Trophoblast cell (in vitro differentiated cells and primary cell): ENCODE measurements at regions not wholly inside any gene's neighbourhood (a gene's known extent, or its start where the extent isn't known, plus 50 kb on each side); places are given as distances from the start of the nearest gene placed in this dataset.

Source experiments
- DNase-seq, 2 donors: peaks; one replicate each; pipeline ENCODE4 v3.0.0-alpha.2; 2016
- H2AFZ ChIP-seq: 2 replicates; pipeline ENCODE4 v1.6.1; 2013; ENCODE audit warnings: low read length, moderate library complexity, mild to moderate bottlenecking; ENCODE audit not compliant: insufficient read depth, poor library complexity
- H2AK5ac ChIP-seq: 2 replicates; pipeline ENCODE4 v1.6.1; 2013; ENCODE audit warnings: mild to moderate bottlenecking, low read length
- H2BK120ac ChIP-seq: 2 replicates; pipeline ENCODE4 v1.6.1; 2013; ENCODE audit warnings: low read length, mild to moderate bottlenecking, moderate library complexity; ENCODE audit not compliant: insufficient read depth, poor library complexity
- H2BK12ac ChIP-seq: 2 replicates; pipeline ENCODE4 v1.6.1; 2013; ENCODE audit warnings: mild to moderate bottlenecking, low read length, moderate library complexity
- H2BK5ac ChIP-seq: 2 replicates; pipeline ENCODE4 v1.6.1; 2013; ENCODE audit warnings: low read length, low read depth, moderate library complexity, mild to moderate bottlenecking; ENCODE audit not compliant: poor library complexity
- H3K14ac ChIP-seq: 2 replicates; pipeline ENCODE4 v1.6.1; 2013; ENCODE audit warnings: mild to moderate bottlenecking, low read length
- H3K18ac ChIP-seq: 2 replicates; pipeline ENCODE4 v1.6.1; 2013; ENCODE audit warnings: mild to moderate bottlenecking, low read length
- H3K23ac ChIP-seq: 2 replicates; pipeline ENCODE4 v1.6.1; 2013; ENCODE audit warnings: low read length
- H3K27ac ChIP-seq: 2 replicates; pipeline ENCODE4 v1.5.1; 2013; ENCODE audit warnings: low read depth, mild to moderate bottlenecking, inconsistent platforms, low read length, moderate library complexity
- H3K27me3 ChIP-seq: 2 replicates; pipeline ENCODE4 v1.6.1; 2013; ENCODE audit warnings: inconsistent platforms, mild to moderate bottlenecking, low read length, moderate library complexity; ENCODE audit not compliant: insufficient read depth
- H3K36me3 ChIP-seq, 2 experiments: 1 replicate in 1 of 2; 2 replicates in 1 of 2; pipeline ENCODE4 v1.6.1; 2013; ENCODE audit warnings: low read length in 2 of 2, mild to moderate bottlenecking in 2 of 2, moderate library complexity in 1 of 2; ENCODE audit not compliant: insufficient read depth in 2 of 2, control insufficient read depth in 1 of 2
- H3K4ac ChIP-seq: 2 replicates; pipeline ENCODE4 v1.6.1; 2013; ENCODE audit warnings: low read depth, mild to moderate bottlenecking, low read length, moderate library complexity
- H3K4me1 ChIP-seq, 2 experiments: 1 replicate in 1 of 2; 2 replicates in 1 of 2; pipeline ENCODE4 v1.6.1; 2013; ENCODE audit warnings: low read length in 2 of 2, mild to moderate bottlenecking in 2 of 2, moderate library complexity in 1 of 2; ENCODE audit not compliant: insufficient read depth in 2 of 2, control insufficient read depth in 1 of 2
- H3K4me2 ChIP-seq: 2 replicates; pipeline ENCODE4 v1.6.1; 2013; ENCODE audit warnings: inconsistent platforms, mild to moderate bottlenecking, low read length, moderate library complexity
- H3K4me3 ChIP-seq: 2 replicates; pipeline ENCODE4 v1.5.1; 2013; ENCODE audit warnings: mild to moderate bottlenecking, low read depth, low read length, inconsistent platforms
- H3K79me1 ChIP-seq: one replicate; pipeline ENCODE4 v1.6.1; 2013; ENCODE audit warnings: low read length
- H3K79me2 ChIP-seq: 2 replicates; pipeline ENCODE4 v1.6.1; 2013; ENCODE audit warnings: low read length, mild to moderate bottlenecking; ENCODE audit not compliant: control insufficient read depth, insufficient read depth, poor library complexity
- H3K9ac ChIP-seq: 2 replicates; pipeline ENCODE4 v1.6.1; 2013; ENCODE audit warnings: mild to moderate bottlenecking, low read length
- H3K9me3 ChIP-seq: 2 replicates; pipeline ENCODE4 v1.6.1; 2013; ENCODE audit warnings: low read depth, mild to moderate bottlenecking, control low read depth, inconsistent platforms, low read length; ENCODE audit not compliant: insufficient read depth
- H4K12ac ChIP-seq: 2 replicates; pipeline ENCODE4 v1.6.1; 2013; ENCODE audit warnings: low read depth, mild to moderate bottlenecking, low read length, moderate library complexity
- H4K8ac ChIP-seq: 2 replicates; pipeline ENCODE4 v1.6.1; 2013; ENCODE audit warnings: low read depth, mild to moderate bottlenecking, low read length, moderate library complexity
- H4K91ac ChIP-seq: one replicate; pipeline ENCODE4 v1.6.1; 2013; ENCODE audit warnings: low read depth, mild to moderate bottlenecking, low read length, moderate library complexity
- WGBS: extraction: QIAGEN DNeasy Blood & Tissue Kit; methylation state at CpG from one replicate; pipeline ENCODE4 v1.1.7; 2013; ENCODE audit warnings: missing lambda C conversion rate; ENCODE audit not compliant: insufficient read length, insufficient coverage; ENCODE audit errors: extremely low coverage; 5-methylcytosine and 5-hydroxymethylcytosine counted together

DNA sequence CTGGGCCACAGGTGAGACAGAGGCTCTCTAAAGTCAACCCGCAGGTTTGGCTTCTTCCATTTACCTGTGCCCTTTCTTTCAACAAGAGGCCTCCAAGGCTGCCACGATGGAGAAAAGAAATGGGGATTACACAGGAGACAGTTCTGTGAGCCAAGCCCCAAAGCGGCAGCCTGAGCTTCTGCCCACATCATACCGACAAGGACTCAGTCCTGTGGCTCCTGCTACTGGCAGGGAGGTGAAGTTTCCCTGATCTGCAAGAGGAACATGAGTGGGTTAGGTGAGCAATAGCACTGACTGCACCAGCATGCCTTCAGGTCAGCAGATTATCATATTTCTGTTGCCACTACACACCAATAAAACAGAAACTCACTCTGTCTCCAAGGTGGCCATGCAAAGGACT is 800.0 kb downstream of the KCNJ18 start:
- WGBS: no CpG with 5 or more reads among the region's 4 CpGs
- no peak overlapping the region for H3K4me2 ChIP-seq
- H4K8ac ChIP-seq: no peak overlapping the region
- no peak for DNase-seq
- no peaks in the 10 kb centered on the region for H3K27me3 ChIP-seq
- H3K4ac ChIP-seq: no peak overlapping the region
- no peak overlapping the region for H3K14ac ChIP-seq
- H3K79me1 ChIP-seq: no peaks in the 10 kb centered on the region
- no peak overlapping the region for H2BK5ac ChIP-seq
- no peak overlapping the region for H4K12ac ChIP-seq
- H3K36me3 ChIP-seq: peaks cover 0 to 1% of the 10 kb centered on the region in 2 experiments
- no peak overlapping the region for H3K27ac ChIP-seq
- H2AK5ac ChIP-seq: no peak overlapping the region
- H3K9me3 ChIP-seq: peaks cover 41% of the 10 kb centered on the region
- no peak overlapping the region for H3K9ac ChIP-seq
- no peak overlapping the region for H4K91ac ChIP-seq
- H3K18ac ChIP-seq: no peak overlapping the region
- H2BK120ac ChIP-seq: no peak overlapping the region
- no peak overlapping the region for H2AFZ ChIP-seq
- H3K23ac ChIP-seq: no peak overlapping the region
- H3K79me2 ChIP-seq: no peaks in the 10 kb centered on the region
- H3K4me3 ChIP-seq: no peak overlapping the region
- H2BK12ac ChIP-seq: no peak overlapping the region
- no peaks in the 10 kb centered on the region for H3K4me1 ChIP-seq

DNA sequence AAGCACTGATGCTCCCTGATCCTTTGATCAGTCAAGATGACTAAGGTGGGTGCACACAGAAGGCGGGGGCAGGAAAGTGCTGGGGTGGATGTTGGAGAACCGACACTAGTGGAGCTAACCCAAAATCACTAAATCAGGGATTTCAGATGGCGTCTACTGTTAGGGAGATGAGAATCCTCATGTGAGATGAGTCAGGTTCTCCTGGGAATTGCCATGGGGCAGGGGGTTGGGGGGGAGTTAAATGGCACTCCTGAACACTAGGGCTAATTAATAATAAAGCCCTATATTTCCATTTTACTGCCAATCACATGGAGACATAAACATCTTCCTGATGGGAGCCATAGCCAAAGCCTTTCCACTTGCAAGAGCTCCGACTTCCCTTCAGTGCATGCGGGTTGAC is 804.1 kb downstream of the KCNJ18 start:
- no CpG with 5 or more reads among the region's 5 CpGs for WGBS
- Histone ChIP-seq H4K8ac (no peak overlapping the region), H2AFZ (no peak overlapping the region), H2AK5ac (no peak overlapping the region), H2BK120ac (no peak overlapping the region), H3K4me3 (no peak overlapping the region), H3K23ac (no peak overlapping the region), H3K4me1 (no peaks in the 10 kb centered on the region), H3K18ac (no peak overlapping the region), H3K79me1 (no peaks in the 10 kb centered on the region), H4K91ac (no peak overlapping the region), H3K9ac (no peak overlapping the region), H3K4ac (no peak overlapping the region), H2BK5ac (no peak overlapping the region), H3K27me3 (no peaks in the 10 kb centered on the region), H3K36me3 (peaks cover 0 to 1% of the 10 kb centered on the region in 2 experiments), H3K4me2 (no peak overlapping the region), H3K9me3 (peaks cover 20% of the 10 kb centered on the region), H3K27ac (no peak overlapping the region), H3K14ac (no peak overlapping the region), H3K79me2 (no peaks in the 10 kb centered on the region), H2BK12ac (no peak overlapping the region), H4K12ac (no peak overlapping the region)
- no peak for DNase-seq

DNA sequence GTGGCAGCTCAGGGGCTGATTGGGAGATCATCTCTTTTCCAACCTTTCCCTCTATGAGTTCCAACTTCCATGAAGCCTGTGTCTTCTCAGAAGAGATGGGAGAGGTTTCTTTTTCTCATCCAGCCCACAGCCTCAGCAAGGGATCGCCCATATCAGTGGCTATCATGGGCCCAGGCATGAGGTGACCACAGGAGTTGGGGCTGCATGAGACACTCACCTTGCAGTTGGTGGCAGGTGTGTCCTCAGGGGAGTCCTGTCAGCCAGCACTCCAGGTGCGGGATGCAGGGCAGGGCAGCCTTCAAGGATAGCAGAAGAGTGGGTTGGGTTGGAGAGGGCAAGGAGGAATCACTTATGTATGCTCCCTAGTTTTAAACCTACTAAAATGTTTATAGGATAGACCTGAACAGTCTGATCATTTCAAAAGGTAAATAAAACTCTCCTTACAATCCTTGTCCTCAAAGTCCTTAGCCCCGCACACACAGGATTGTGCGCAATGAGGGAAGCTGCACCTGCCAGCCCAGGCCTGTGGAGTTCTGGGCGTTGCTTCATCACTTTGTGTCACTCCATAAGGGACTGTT is 811.1 kb downstream of the KCNJ18 start:
- H3K79me1 ChIP-seq: no peaks in the 10 kb centered on the region
- H2BK5ac ChIP-seq: no peak overlapping the region
- H2BK120ac ChIP-seq: no peak overlapping the region
- no peak overlapping the region for H4K91ac ChIP-seq
- H3K27me3 ChIP-seq: no peaks in the 10 kb centered on the region
- no peak for DNase-seq
- no CpG with 5 or more reads among the region's 5 CpGs for WGBS
- H3K4me1 ChIP-seq: no peaks in the 10 kb centered on the region
- no peak overlapping the region for H3K27ac ChIP-seq
- no peak overlapping the region for H3K9ac ChIP-seq
- no peak overlapping the region for H3K18ac ChIP-seq
- no peak overlapping the region for H4K8ac ChIP-seq
- peaks cover 46% of the 10 kb centered on the region for H3K9me3 ChIP-seq
- H2AK5ac ChIP-seq: no peak overlapping the region
- no peaks in the 10 kb centered on the region for H3K79me2 ChIP-seq
- no peak overlapping the region for H3K14ac ChIP-seq
- H2BK12ac ChIP-seq: no peak overlapping the region
- no peak overlapping the region for H3K23ac ChIP-seq
- H3K4me3 ChIP-seq: no peak overlapping the region
- no peak overlapping the region for H2AFZ ChIP-seq
- no peak overlapping the region for H3K4me2 ChIP-seq
- no peak overlapping the region for H4K12ac ChIP-seq
- no peak overlapping the region for H3K4ac ChIP-seq
- H3K36me3 ChIP-seq: no peaks in the 10 kb centered on the region

DNA sequence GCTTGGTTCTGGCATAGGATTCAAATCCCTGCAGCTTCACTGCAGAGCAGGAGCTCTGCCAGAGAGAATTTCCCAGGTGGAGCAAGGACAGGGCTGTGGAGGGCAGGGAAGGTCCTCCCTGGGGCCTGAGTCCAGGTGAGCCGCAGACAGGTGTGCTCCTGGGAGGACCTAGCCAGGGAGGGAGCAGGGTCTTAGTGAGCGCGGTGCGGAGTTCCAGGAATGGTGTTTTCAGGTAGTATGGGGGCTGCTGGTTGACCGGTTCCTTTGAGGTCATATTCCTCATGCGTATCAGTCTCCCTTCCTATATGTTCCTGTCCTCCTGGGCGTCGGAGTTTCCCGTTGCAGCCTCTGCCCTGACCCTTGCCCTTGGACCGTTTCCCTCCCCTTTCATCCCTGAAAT is 813.3 kb downstream of the KCNJ18 start:
- Histone ChIP-seq H3K36me3 (no peaks in the 10 kb centered on the region), H2BK120ac (no peak overlapping the region), H3K27me3 (no peaks in the 10 kb centered on the region), H3K27ac (no peak overlapping the region), H4K12ac (no peak overlapping the region), H3K79me1 (no peaks in the 10 kb centered on the region), H4K91ac (no peak overlapping the region), H2BK12ac (no peak overlapping the region), H3K23ac (no peak overlapping the region), H2AFZ (no peak overlapping the region), H2AK5ac (no peak overlapping the region), H3K4ac (no peak overlapping the region), H3K4me2 (no peak overlapping the region), H3K4me1 (no peaks in the 10 kb centered on the region), H3K14ac (no peak overlapping the region), H3K9ac (no peak overlapping the region), H3K79me2 (no peaks in the 10 kb centered on the region), H3K18ac (no peak overlapping the region), H2BK5ac (no peak overlapping the region), H4K8ac (no peak overlapping the region), H3K4me3 (no peak overlapping the region), H3K9me3 (peaks cover 51% of the 10 kb centered on the region)
- DNase-seq: no peak
- no CpG with 5 or more reads among the region's 10 CpGs for WGBS
